Left lung (tissue), 4 donors: ENCODE measurements at regions not wholly inside any gene's neighbourhood (a gene's known extent, or its start where the extent isn't known, plus 50 kb on each side); places are given as distances from the start of the nearest gene placed in this dataset.
A peak's percentile ranks its signal among the peaks of the same experiment; 100 is the strongest.
"Not testable (repeated sequence)": the region's sequence is repeated elsewhere in the genome, so short reads cannot be mapped to it uniquely, and the experiment has no call there.

Source experiments
- ATAC-seq: fragments of 200-7000 bp; cut with Tn5 transposase; one replicate; pipeline ENCODE4 v1.9.1; 2020; ENCODE audit warnings: moderate library complexity
- DNase-seq, 4 donors: peaks; one replicate each; pipeline ENCODE4 v3.0.0-alpha.2; 2013 to 2020
- H3K27ac ChIP-seq, 2 donors: fragments of 200-600 bp; sonication (generic) in 1 of 2; one replicate each; pipeline versions ENCODE4 v1.5.0 to v1.8.0; 2020 to 2021
- H3K27me3 ChIP-seq, 2 donors: fragments of 200-600 bp; sonication (generic) in 1 of 2; one replicate each; pipeline versions ENCODE4 v1.5.0 to v1.8.0; 2020 to 2021
- H3K36me3 ChIP-seq, 2 donors: fragments of 200-600 bp; sonication (generic) in 1 of 2; one replicate each; pipeline versions ENCODE4 v1.5.0 to v1.8.0; 2020 to 2021
- H3K4me1 ChIP-seq, 2 donors: fragments of 200-600 bp; one replicate each; pipeline ENCODE4 v1.8.0; 2021
- H3K4me3 ChIP-seq, 2 donors: fragments of 200-600 bp; sonication (generic) in 1 of 2; one replicate each; pipeline versions ENCODE4 v1.5.0 to v1.8.0; 2020 to 2021; ENCODE audit warnings: mild to moderate bottlenecking in 1 of 2
- H3K9me3 ChIP-seq, 2 donors: fragments of 200-600 bp; sonication (generic) in 1 of 2; one replicate each; pipeline versions ENCODE4 v1.5.0 to v1.8.0; 2020 to 2021
- intact Hi-C, 2 donors: fragments of 100-400 bp; cut with DNase I; formaldehyde crosslinking; loops; one replicate each; pipeline versions ENCODE4 v1.11.2 to v1.14.2; 2022
- TF ChIP-seq, protein P1 (sequence below), 2 donors: fragments of 200-600 bp; sonication (generic) in 1 of 2; IDR thresholded peaks; one replicate each; pipeline versions ENCODE4 v1.5.0 to v1.8.0; 2021; ENCODE audit warnings: antibody characterized with exemption in 2 of 2
- donor health status: DM: no; HTN: yes; CAD: no.
- donor health status: DM: no; HTN: no; CAD: no.

DNA sequence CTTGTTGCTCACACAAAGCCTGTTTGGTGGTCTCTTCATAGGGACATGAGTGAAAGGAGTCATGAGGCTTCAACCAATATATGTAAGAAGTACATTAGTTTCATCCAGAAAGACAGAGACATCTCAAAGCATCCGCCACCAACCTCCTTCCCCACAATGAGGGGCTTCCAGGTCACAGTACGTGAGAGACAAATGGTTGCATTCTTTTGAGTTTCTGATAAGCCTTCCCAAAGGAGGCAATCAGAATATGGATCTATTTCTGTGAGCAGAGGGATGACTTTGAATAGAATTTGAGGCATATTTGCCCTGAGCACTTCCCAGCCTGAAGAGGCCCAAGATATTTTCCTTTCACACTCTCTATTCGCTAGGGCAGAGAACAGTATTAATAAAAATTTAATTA, 931.1 kb downstream of the FAM181B start:
- H3K27ac ChIP-seq = no peak overlapping the region
- no peaks in the 10 kb centered on the region for H3K27me3 ChIP-seq
- TF ChIP-seq, protein P1, sequence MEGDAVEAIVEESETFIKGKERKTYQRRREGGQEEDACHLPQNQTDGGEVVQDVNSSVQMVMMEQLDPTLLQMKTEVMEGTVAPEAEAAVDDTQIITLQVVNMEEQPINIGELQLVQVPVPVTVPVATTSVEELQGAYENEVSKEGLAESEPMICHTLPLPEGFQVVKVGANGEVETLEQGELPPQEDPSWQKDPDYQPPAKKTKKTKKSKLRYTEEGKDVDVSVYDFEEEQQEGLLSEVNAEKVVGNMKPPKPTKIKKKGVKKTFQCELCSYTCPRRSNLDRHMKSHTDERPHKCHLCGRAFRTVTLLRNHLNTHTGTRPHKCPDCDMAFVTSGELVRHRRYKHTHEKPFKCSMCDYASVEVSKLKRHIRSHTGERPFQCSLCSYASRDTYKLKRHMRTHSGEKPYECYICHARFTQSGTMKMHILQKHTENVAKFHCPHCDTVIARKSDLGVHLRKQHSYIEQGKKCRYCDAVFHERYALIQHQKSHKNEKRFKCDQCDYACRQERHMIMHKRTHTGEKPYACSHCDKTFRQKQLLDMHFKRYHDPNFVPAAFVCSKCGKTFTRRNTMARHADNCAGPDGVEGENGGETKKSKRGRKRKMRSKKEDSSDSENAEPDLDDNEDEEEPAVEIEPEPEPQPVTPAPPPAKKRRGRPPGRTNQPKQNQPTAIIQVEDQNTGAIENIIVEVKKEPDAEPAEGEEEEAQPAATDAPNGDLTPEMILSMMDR (IDR thresholded peaks at IDR 0.05) = no peak
- H3K36me3 ChIP-seq = no peaks in the 10 kb centered on the region
- no peaks in the 10 kb centered on the region for H3K9me3 ChIP-seq
- H3K4me3 ChIP-seq = no peak overlapping the region
- H3K4me1 ChIP-seq = no peaks in the 10 kb centered on the region
- intact Hi-C loops = no loop called here
- ATAC-seq (no peak), DNase-seq (no peak)

DNA sequence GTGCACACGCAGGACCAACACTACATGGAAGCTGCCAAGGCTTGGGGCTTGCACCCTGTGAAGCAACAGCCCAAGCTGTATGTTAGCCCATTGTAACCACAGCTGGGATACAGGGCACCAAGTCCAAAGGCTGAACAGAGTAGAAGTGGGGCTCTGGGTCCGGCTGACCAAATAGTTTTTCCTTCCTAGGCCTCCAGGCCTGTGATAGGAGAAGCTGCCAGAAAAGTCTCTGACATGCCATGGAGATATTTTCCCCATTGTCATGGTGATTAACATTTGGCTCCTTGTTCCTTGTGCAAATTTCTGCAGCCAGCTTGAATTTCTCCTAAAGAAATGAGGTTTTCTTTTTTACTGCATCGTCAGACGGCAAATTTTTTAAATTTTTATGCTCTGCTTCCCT, 941.2 kb downstream of the FAM181B start:
- no peak overlapping the region for H3K27ac ChIP-seq
- H3K27me3 ChIP-seq = no peaks in the 10 kb centered on the region
- TF ChIP-seq, protein P1 (IDR thresholded peaks at IDR 0.05) = no peak
- DNase-seq (no peak), ATAC-seq (no peak)
- intact Hi-C loops = no loop called here
- H3K4me3 ChIP-seq = no peak overlapping the region
- no peaks in the 10 kb centered on the region for H3K4me1 ChIP-seq
- H3K36me3 ChIP-seq = no peaks in the 10 kb centered on the region
- H3K9me3 ChIP-seq = no peaks in the 10 kb centered on the region

DNA sequence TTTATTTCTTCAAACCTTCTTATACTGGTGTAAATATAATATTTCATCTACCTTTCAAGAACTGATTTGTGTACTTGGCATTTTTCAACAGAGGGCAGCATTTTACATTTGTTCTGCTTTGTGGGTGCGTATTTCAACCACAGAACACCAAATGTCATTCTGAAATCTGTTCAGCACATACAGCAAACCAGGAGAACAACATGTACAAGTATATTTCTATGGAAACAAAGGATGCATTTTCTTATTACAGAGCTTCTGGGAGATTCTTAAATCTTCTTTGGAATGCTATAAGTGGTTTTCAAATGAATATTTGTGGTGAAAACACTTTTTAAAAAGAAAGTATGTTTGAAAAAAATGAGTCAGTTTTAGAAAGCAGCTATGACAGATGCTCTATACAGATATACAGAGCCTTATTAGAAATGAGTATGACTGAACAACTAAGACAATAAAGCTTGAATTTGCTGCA, 946.0 kb downstream of the FAM181B start:
- peak in 1 of 4 donors; percentile 35 for DNase-seq
- no peaks in the 10 kb centered on the region for H3K9me3 ChIP-seq
- no peak overlapping the region for H3K27ac ChIP-seq
- no peak overlapping the region for H3K4me3 ChIP-seq
- H3K4me1 ChIP-seq = no peaks in the 10 kb centered on the region
- TF ChIP-seq, protein P1 (IDR thresholded peaks at IDR 0.05) = no peak
- no peak for ATAC-seq
- no peaks in the 10 kb centered on the region for H3K27me3 ChIP-seq
- H3K36me3 ChIP-seq = no peaks in the 10 kb centered on the region
- intact Hi-C loops = no loop called here

DNA sequence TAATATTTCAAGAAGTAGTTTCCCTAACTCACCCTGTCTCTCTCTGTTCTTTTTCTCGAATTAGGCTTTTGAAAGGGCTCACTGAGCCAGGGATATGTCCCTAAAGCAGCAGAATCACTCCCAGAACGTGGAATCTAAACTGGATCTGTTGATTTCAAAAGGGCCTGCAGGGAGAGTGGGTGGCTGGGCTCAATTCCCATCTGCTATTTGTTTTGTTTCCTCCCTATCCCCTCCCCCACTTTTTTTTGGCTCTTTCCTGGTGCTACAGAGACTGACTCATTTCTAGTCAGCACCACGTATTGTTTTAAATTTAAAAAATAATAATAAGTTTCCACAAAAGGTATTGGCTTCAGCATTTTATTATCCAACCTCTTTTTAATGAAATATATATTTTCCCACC, 961.5 kb downstream of the FAM181B start:
- peak; percentile 54 for ATAC-seq

DNA sequence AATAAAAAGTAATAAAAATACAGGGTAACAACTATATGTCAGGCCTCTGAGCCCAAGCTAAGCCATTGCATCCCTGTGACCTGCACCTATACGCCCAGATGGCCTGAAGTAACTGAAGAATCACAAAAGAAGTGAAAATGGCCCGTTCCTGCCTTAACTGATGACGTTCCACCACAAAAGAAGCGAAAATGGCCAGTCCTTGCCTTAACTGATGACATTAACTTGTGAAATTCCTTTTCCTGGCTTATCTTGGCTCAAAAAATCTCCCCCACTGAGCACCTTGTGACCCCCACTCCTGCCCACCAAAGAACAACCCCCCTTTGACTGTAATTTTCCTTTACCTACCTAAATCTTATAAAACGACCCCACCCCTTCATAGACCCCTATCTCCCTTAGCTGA, 963.8 kb downstream of the FAM181B start:
- not testable (repeated sequence) for H3K27me3 ChIP-seq

More for the DNA sequence above, 961.5 kb downstream of the FAM181B start:
- Histone ChIP-seq H3K36me3 (no peaks in the 10 kb centered on the region), H3K4me1 (no peaks in the 10 kb centered on the region), H3K9me3 (no peaks in the 10 kb centered on the region), H3K27ac (no peak overlapping the region), H3K27me3 (no peaks in the 10 kb centered on the region), H3K4me3 (no peak overlapping the region)
- TF ChIP-seq, protein P1 (IDR thresholded peaks at IDR 0.05) = no peak
- DNase-seq = peak in 2 of 4 donors; percentile 14 to 35
- intact Hi-C loops = no loop called here

DNA sequence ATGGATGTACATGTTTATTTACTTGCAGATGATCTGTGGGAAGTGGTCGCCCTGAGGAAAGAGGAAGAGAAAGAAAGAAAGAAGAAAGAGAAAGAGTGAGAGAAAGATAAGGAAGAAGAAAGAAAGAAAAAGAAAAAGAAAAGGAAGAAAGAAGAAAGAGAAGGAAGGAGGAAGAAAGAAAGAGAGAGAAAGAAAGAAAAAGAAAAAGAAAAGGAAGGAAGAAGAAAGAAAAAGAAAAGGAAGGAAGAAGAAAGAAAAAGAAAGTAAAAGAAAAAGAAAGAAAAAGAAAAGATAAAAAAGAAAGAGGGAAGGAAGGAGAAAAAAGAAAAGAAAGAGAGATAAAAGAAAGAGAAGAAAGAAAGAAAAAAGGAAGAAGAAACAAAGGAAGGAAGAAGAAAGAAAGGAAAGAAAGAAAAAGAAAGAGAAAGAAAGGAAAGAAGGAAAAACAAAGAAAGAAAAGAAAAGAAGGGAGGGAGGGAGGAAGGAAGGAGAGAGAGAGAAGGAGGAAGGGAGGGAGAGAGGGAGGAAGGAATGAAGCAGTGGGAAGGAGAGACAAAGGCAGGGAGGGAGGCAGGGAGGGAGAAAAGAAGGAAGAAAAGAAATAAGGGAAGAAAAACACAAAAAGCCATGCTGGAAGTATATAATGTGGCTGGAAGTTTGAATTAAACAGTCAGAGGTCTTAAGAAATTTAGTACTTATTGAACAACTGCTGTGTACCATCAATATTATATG, 976.6 kb downstream of the FAM181B start:
- intact Hi-C loops = no loop called here
- TF ChIP-seq, protein P1 (IDR thresholded peaks at IDR 0.05) = no peak
- no peaks in the 10 kb centered on the region for H3K27me3 ChIP-seq
- no peak overlapping the region for H3K27ac ChIP-seq
- no peak for ATAC-seq
- DNase-seq = no peak
- H3K4me1 ChIP-seq = no peaks in the 10 kb centered on the region
- H3K36me3 ChIP-seq = no peaks in the 10 kb centered on the region
- H3K4me3 ChIP-seq = no peak overlapping the region
- H3K9me3 ChIP-seq = no peaks in the 10 kb centered on the region

More for the DNA sequence above, 963.8 kb downstream of the FAM181B start:
- H3K27ac ChIP-seq, intact Hi-C loops, DNase-seq, H3K4me1 ChIP-seq, H3K9me3 ChIP-seq, ATAC-seq, H3K4me3 ChIP-seq, H3K36me3 ChIP-seq: not testable (repeated sequence)
